ENCODE measurements at regions not wholly inside any gene's neighbourhood (a gene's known extent, or its start where the extent isn't known, plus 50 kb on each side); places are given as distances from the start of the nearest gene placed in this dataset.

DNA sequence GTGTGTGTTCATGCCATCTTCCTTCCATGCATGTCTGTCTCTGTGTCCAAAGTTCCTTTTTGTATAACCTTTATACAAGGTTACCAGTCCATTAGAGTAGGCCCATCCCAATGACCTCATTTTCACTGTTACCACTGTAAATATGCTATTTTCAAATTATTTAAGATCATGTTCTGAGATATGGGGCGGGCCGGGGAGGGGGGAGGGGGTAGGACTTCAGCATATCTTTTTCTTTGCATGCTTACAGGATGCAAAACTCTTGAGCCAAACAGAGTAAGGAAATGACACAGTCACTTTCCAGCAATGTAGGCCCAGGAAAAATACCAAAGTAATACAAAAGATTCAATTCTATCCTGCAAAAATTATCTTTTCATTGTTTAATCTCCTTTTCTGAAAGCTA is 124.1 kb upstream of the HNRNPA3 start:
- 68 to 85% methylated on average over 2 of the region's 2 CpGs for WGBS, 2 donors
- TF ChIP-seq CTCF (IDR thresholded peaks at IDR 0.05): no peak
- Histone ChIP-seq H3K4me3 (no peak overlapping the region), H3K36me3 (no peaks in the 10 kb centered on the region), H3K9me3 (no peaks in the 10 kb centered on the region), H3K27me3 (no peaks in the 10 kb centered on the region), H3K4me1 (no peaks in the 10 kb centered on the region), H3K27ac (no peak overlapping the region)
- DNase-seq (no peak), FAIRE-seq (no peak), ATAC-seq (no peak)
- intact Hi-C loops (cut with DNase I): no loop called here

GRCh38 chr2:177090967-177091366 is 121.6 kb upstream of the HNRNPA3 start:
- H3K4me3 ChIP-seq: no peak overlapping the region
- WGBS, 2 donors: 63 to 77% methylated on average over 5 of the region's 5 CpGs
- intact Hi-C loops (cut with DNase I): no loop called here
- no peak for TF ChIP-seq CTCF (IDR thresholded peaks at IDR 0.05)
- no peak for DNase-seq
- H3K4me1 ChIP-seq: no peaks in the 10 kb centered on the region
- H3K9me3 ChIP-seq: no peaks in the 10 kb centered on the region
- no peak for FAIRE-seq
- no peaks in the 10 kb centered on the region for H3K27me3 ChIP-seq
- no peaks in the 10 kb centered on the region for H3K36me3 ChIP-seq
- ATAC-seq: no peak
- H3K27ac ChIP-seq: no peak overlapping the region

- no peaks in the 10 kb centered on the region for H3K27me3 ChIP-seq
- no peak for TF ChIP-seq CTCF (IDR thresholded peaks at IDR 0.05)
- no peaks in the 10 kb centered on the region for H3K36me3 ChIP-seq
- no peak overlapping the region for H3K27ac ChIP-seq
- no peak for FAIRE-seq
- DNase-seq: no peak
- H3K4me1 ChIP-seq: no peaks in the 10 kb centered on the region
- no peak overlapping the region for H3K4me3 ChIP-seq
- H3K9me3 ChIP-seq: no peaks in the 10 kb centered on the region
- ATAC-seq: no peak
- intact Hi-C loops (cut with DNase I): no loop called here
- 82 to 85% methylated on average over 4 of the region's 4 CpGs for WGBS, 2 donors
Measured at GRCh38 chr2:177093371-177093770, 119.2 kb upstream of the HNRNPA3 start.

GRCh38 chr2:177098001-177098613 is 114.5 kb upstream of the HNRNPA3 start:
- H3K4me1 ChIP-seq: no peaks in the 10 kb centered on the region

More at GRCh38 chr2:177098001-177098613, 114.5 kb upstream of the HNRNPA3 start:
- H3K4me3 ChIP-seq: no peak overlapping the region
- 48 to 75% methylated on average over 3 of the region's 3 CpGs for WGBS, 2 donors
- intact Hi-C loops (cut with DNase I): no loop called here
- DNase-seq (no peak), FAIRE-seq (no peak), ATAC-seq (no peak)
- no peaks in the 10 kb centered on the region for H3K9me3 ChIP-seq
- H3K27me3 ChIP-seq: no peaks in the 10 kb centered on the region
- no peak for TF ChIP-seq CTCF (IDR thresholded peaks at IDR 0.05)
- no peaks in the 10 kb centered on the region for H3K36me3 ChIP-seq
- no peak overlapping the region for H3K27ac ChIP-seq

Measured in pancreas (tissue), 10 donors.